ENCODE measurements at regions not wholly inside any gene's neighbourhood (a gene's known extent, or its start where the extent isn't known, plus 50 kb on each side); places are given as distances from the start of the nearest gene placed in this dataset.

DNA sequence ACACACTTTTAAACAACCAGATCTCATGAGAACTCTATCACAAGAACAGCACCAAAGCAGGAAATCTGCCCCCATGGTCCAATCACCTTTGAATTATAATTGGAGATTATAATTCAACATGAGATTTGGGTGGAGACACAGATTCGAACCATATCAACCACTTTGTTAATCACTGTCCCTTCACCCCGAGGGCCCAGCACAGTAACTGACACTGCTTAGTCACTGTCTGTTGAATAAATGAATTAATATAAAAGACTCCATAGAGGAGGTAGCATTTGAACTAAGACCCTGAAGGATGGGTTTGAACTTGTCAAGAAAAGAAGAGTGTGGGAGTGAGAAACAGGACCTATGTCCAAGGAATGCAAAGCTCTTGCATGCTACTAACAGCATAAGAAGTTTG is 276.4 kb downstream of the SHOX2 start:
- TF ChIP-seq, protein P1, sequence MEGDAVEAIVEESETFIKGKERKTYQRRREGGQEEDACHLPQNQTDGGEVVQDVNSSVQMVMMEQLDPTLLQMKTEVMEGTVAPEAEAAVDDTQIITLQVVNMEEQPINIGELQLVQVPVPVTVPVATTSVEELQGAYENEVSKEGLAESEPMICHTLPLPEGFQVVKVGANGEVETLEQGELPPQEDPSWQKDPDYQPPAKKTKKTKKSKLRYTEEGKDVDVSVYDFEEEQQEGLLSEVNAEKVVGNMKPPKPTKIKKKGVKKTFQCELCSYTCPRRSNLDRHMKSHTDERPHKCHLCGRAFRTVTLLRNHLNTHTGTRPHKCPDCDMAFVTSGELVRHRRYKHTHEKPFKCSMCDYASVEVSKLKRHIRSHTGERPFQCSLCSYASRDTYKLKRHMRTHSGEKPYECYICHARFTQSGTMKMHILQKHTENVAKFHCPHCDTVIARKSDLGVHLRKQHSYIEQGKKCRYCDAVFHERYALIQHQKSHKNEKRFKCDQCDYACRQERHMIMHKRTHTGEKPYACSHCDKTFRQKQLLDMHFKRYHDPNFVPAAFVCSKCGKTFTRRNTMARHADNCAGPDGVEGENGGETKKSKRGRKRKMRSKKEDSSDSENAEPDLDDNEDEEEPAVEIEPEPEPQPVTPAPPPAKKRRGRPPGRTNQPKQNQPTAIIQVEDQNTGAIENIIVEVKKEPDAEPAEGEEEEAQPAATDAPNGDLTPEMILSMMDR (IDR thresholded peaks at IDR 0.05): no peak
- TF ChIP-seq POLR2A (IDR thresholded peaks at IDR 0.05): no peak
